ENCODE measurements at regions not wholly inside any gene's neighbourhood (a gene's known extent, or its start where the extent isn't known, plus 50 kb on each side); places are given as distances from the start of the nearest gene placed in this dataset.

GRCh38 chr12:92362126-92362525 lies 216.5 kb upstream of the BTG1 start:
- TF ChIP-seq CTCF (tag by site-specific recombination; IDR thresholded peaks at IDR 0.05) (no peak), YY1 (tag by site-specific recombination; IDR thresholded peaks at IDR 0.05) (no peak), ZXDB (tag by site-specific recombination; IDR thresholded peaks at IDR 0.05) (no peak), ZBTB7A (tag by site-specific recombination; IDR thresholded peaks at IDR 0.05; ENCODE audit: low read depth) (no peak)
